K562 (cell line): ENCODE measurements at regions not wholly inside any gene's neighbourhood (a gene's known extent, or its start where the extent isn't known, plus 50 kb on each side); places are given as distances from the start of the nearest gene placed in this dataset.
A peak's percentile ranks its signal among the peaks of the same experiment; 100 is the strongest.

Source experiments
- ATAC-seq: fragments of 200-7000 bp; cut with Tn5 transposase; 3 replicates; pipeline ENCODE4 v1.9.1; 2020; ENCODE audit warnings: moderate library complexity
- BruUV-seq: library from RNA; stranded (reverse); fragments of 400-500 nt; replicated peaks from 2 replicates; lab custom pipeline; 2021; lab: Mats Ljungman, UMichigan
- CTCF ChIA-PET: fragments of 300-600 bp; formaldehyde crosslinking; extraction: SDS; loops from one replicate; lab custom pipeline; 2021; ENCODE audit warnings: low intra/inter-chr PET ratio; lab: Yijun Ruan, JAX
- POLR2A ChIA-PET: fragments of 300-600, 350-650 bp; sonication (Branson Sonifier 250); formaldehyde crosslinking; extraction: SDS; loops from one replicate; lab custom pipeline; 2021; ENCODE audit warnings: antibody characterized with exemption, inconsistent platforms; lab: Yijun Ruan, JAX
- DNase-seq, 4 experiments: peaks; one replicate each; pipeline versions ENCODE4 v3.0.0 to v3.0.0-alpha.2; 2011 to 2018; ENCODE audit warnings: low spot score in 3 of 4, mixed read lengths in 3 of 4; ENCODE audit errors: extremely low read depth in 1 of 4
- FAIRE-seq: peaks from 2 replicates; lab custom pipeline; 2011; peaks lifted over from hg19 to GRCh38; lab: Jason Lieb, UNC
- H2AFZ ChIP-seq: 2 replicates; pipeline ENCODE4 v1.6.0; 2011; ENCODE audit warnings: low read depth, low read length, control low read depth, inconsistent platforms
- H3K27ac ChIP-seq: fragments of 200-600 bp; 3 replicates; pipeline ENCODE4 v1.8.0; 2011; ENCODE audit warnings: low read depth, mild to moderate bottlenecking, control low read depth, inconsistent platforms, low read length, moderate library complexity, mixed read lengths; ENCODE audit errors: extremely low read depth
- H3K27me3 ChIP-seq, 2 experiments: fragments of 300-600 bp in 1 of 2; 2 replicates in 1 of 2; 3 replicates in 1 of 2; pipeline versions ENCODE4 v1.6.0 to v1.8.0; 2011; ENCODE audit warnings: inconsistent platforms in 2 of 2, low read length in 2 of 2, mild to moderate bottlenecking in 1 of 2, mixed read lengths in 1 of 2, moderate library complexity in 1 of 2; ENCODE audit not compliant: control insufficient read depth in 2 of 2, insufficient read depth in 2 of 2
- H3K36me3 ChIP-seq: fragments of 300-600 bp; 3 replicates; pipeline ENCODE4 v1.8.0; 2011; ENCODE audit warnings: mild to moderate bottlenecking, low read length, inconsistent platforms; ENCODE audit not compliant: control insufficient read depth, insufficient read depth
- H3K4me1 ChIP-seq, 2 experiments: fragments of 200-600 bp in 1 of 2; replicated peaks in 1 of 2; 2 replicates in 1 of 2; 3 replicates in 1 of 2; pipeline versions ENCODE4 v1.5.1 to v1.8.0; 2011; ENCODE audit warnings: inconsistent platforms in 2 of 2, low read length in 2 of 2, mild to moderate bottlenecking in 1 of 2, mixed read lengths in 1 of 2, moderate library complexity in 1 of 2; ENCODE audit not compliant: control insufficient read depth in 2 of 2, insufficient read depth in 2 of 2
- H3K4me2 ChIP-seq: 2 replicates; pipeline ENCODE4 v1.6.1; 2011; ENCODE audit warnings: low read length, control low read depth, inconsistent platforms, mixed read lengths; ENCODE audit not compliant: insufficient read depth
- H3K4me3 ChIP-seq: fragments of 200-600 bp; sonication (generic), shearing (Covaris generic); 2 replicates; pipeline ENCODE4 v1.5.1; 2016; ENCODE audit warnings: control low read depth, inconsistent platforms
- H3K79me2 ChIP-seq: fragments of 200-600 bp; 3 replicates; pipeline ENCODE4 v1.8.0; 2011; ENCODE audit warnings: low read length, inconsistent platforms; ENCODE audit not compliant: control insufficient read depth, insufficient read depth
- H3K9ac ChIP-seq, 2 experiments: 2 replicates each; pipeline versions ENCODE4 v1.6.0 to v1.6.1; 2011; ENCODE audit warnings: low read depth in 2 of 2, low read length in 2 of 2, control low read depth in 1 of 2, inconsistent platforms in 1 of 2, mild to moderate bottlenecking in 1 of 2, mixed read lengths in 1 of 2; ENCODE audit not compliant: insufficient read depth in 1 of 2
- H3K9me1 ChIP-seq: one replicate; pipeline ENCODE4 v1.6.0; 2011; ENCODE audit warnings: inconsistent platforms, mild to moderate bottlenecking, low read length, moderate library complexity; ENCODE audit not compliant: control insufficient read depth, insufficient read depth
- H3K9me3 ChIP-seq: replicated peaks from 2 replicates; pipeline ENCODE4 v1.5.1; 2011; ENCODE audit warnings: low read depth, low read length, inconsistent platforms; ENCODE audit not compliant: control insufficient read depth, insufficient read depth
- H4K20me1 ChIP-seq: replicated peaks from 2 replicates; pipeline ENCODE4 v1.6.1; 2011; ENCODE audit warnings: low read length, inconsistent platforms, mixed read lengths; ENCODE audit not compliant: control insufficient read depth, insufficient read depth
- ARNT ChIP-seq, 2 experiments: fragments of 450-650 bp; IDR thresholded peaks; 2 replicates each; pipeline ENCODE4 v1.6.1; 2016; ENCODE audit warnings: mild to moderate bottlenecking in 1 of 2
- CBX3 ChIP-seq, 2 experiments: IDR thresholded peaks; 1 replicate in 1 of 2; 2 replicates in 1 of 2; pipeline ENCODE4 v1.6.1; 2012; ENCODE audit warnings: inconsistent platforms in 2 of 2, low read length in 2 of 2, borderline replicate concordance in 1 of 2, control low read depth in 1 of 2
- ELF2 ChIP-seq: fragments of 250-450 bp; sonication (Bioruptor Pico); IDR thresholded peaks from 2 replicates; pipeline ENCODE4 v1.5.0; 2021; ENCODE audit warnings: mild to moderate bottlenecking
- EP400 ChIP-seq: fragments of 450-650 bp; IDR thresholded peaks from 2 replicates; pipeline ENCODE4 v1.6.1; 2017; ENCODE audit warnings: antibody characterized with exemption, mild to moderate bottlenecking, moderate library complexity
- HNRNPK ChIP-seq: fragments of 200-400 bp; formaldehyde crosslinking; IDR thresholded peaks from one replicate; pipeline ENCODE4 v1.6.1; 2018; ENCODE audit warnings: mild to moderate bottlenecking, low read depth, low read length; ENCODE audit not compliant: poor library complexity, severe bottlenecking
- TAF15 ChIP-seq: fragments of 200-400 bp; formaldehyde crosslinking; IDR thresholded peaks from 2 replicates; pipeline ENCODE4 v1.6.1; 2017; ENCODE audit warnings: mild to moderate bottlenecking, low read depth, low read length, moderate library complexity
- TFAM ChIP-seq: fragments of 250-450 bp; sonication (Bioruptor Pico); conservative IDR thresholded peaks from 2 replicates; pipeline ENCODE4 v1.5.0; 2021; ENCODE audit warnings: mild to moderate bottlenecking, moderate library complexity
- ZFP30 ChIP-seq: fragments of 250-450 bp; sonication (Bioruptor Pico); IDR thresholded peaks from 2 replicates; pipeline ENCODE4 v1.8.0; 2022; ENCODE audit warnings: moderate library complexity, mild to moderate bottlenecking, inconsistent platforms, borderline replicate concordance
- ZNF3 ChIP-seq: fragments of 250-450 bp; sonication (Bioruptor Pico); IDR thresholded peaks from 2 replicates; pipeline ENCODE4 v1.5.0; 2021; ENCODE audit warnings: mild to moderate bottlenecking, moderate library complexity
- ZNF354B ChIP-seq: fragments of 250-450 bp; sonication (Bioruptor Pico); IDR thresholded peaks from 2 replicates; pipeline ENCODE4 v1.4.0; 2020
- WGBS: fragments of 100-300 bp; shearing (Covaris generic); methylation state at CpG from one replicate; pipeline ENCODE4 v1.1.6; 2016; ENCODE audit warnings: low coverage, mixed read lengths; ENCODE audit not compliant: insufficient coverage; ENCODE audit errors: missing lambda C conversion rate; 5-methylcytosine and 5-hydroxymethylcytosine counted together
- in situ Hi-C: fragments of 300-500 bp; cut with MboI; formaldehyde crosslinking; loops from 4 replicates; pipeline ENCODE4 v1.15.0; 2018; ENCODE audit warnings: inconsistent platforms, mixed read lengths
- intact Hi-C: fragments of 100-400 bp; cut with micrococcal nuclease; formaldehyde crosslinking; loops from 2 replicates; pipeline ENCODE4 v1.14.2; 2022
- TF ChIP-seq, protein P1 (sequence below): fragments of 250-450 bp; sonication (Bioruptor Pico); IDR thresholded peaks from 2 replicates; pipeline ENCODE4 v1.4.0; 2020; ENCODE audit warnings: mild to moderate bottlenecking
- TF ChIP-seq, protein P2 (sequence below): sonication (generic); formaldehyde crosslinking; IDR thresholded peaks from 2 replicates; pipeline ENCODE4 v1.9.0; 2022; ENCODE audit warnings: mild to moderate bottlenecking, missing genetic modification reagents
- TF ChIP-seq, protein P3 (sequence below): fragments of 150-350 bp; conservative IDR thresholded peaks from 2 replicates; pipeline ENCODE4 v1.6.1; 2014; ENCODE audit warnings: low read length

DNA sequence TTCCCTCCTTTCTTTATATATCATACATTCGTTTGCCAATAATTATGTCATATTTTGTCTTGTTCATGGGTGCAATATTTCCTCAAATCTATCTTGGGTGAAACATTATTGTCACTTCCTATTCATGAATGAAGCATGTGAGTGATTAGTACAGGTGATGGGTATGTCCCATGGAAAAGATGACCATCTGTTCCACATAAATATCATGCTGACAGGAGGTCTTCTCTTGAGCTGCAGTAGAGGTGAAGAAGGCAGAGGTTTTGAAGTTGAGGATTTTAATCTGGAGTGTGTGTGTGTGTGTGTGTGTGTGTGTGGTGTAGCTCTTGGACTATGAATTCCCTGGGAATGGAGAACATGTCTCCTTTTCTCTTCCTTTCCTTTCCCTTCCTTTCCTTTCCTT lies 350.5 kb upstream of the CHRM2 start:
- Histone ChIP-seq H3K27ac (no peak overlapping the region), H4K20me1 (no peaks in the 10 kb centered on the region), H3K4me1 (no peaks in the 10 kb centered on the region), H2AFZ (no peak overlapping the region), H3K9me1 (no peaks in the 10 kb centered on the region), H3K4me3 (no peak overlapping the region), H3K4me2 (no peak overlapping the region), H3K9me3 (no peaks in the 10 kb centered on the region), H3K36me3 (no peaks in the 10 kb centered on the region), H3K79me2 (no peaks in the 10 kb centered on the region), H3K9ac (no peak overlapping the region), H3K27me3 (no peaks in the 10 kb centered on the region)
- CTCF ChIA-PET = no interaction called here
- WGBS = 0% methylated on average over 1 of the region's 1 CpG
- ATAC-seq (no peak), FAIRE-seq (peak; percentile 23), DNase-seq (no peak)
- in situ Hi-C loops = no loop called here
- intact Hi-C loops = no loop called here
- no TSS peak for BruUV-seq
- POLR2A ChIA-PET = interaction anchor here (0.6 kb wide), 1 partner anchor 120 kb away, joined by 3 read pairs; no protein-coding TSS in a partner anchor
- TF ChIP-seq HNRNPK (peak; percentile 12), TFAM (CRISPR knock-in tag) (no peak), ARNT (IDR thresholded peaks at IDR 0.05) (no peak), ZFP30 (CRISPR knock-in tag) (no peak)

DNA sequence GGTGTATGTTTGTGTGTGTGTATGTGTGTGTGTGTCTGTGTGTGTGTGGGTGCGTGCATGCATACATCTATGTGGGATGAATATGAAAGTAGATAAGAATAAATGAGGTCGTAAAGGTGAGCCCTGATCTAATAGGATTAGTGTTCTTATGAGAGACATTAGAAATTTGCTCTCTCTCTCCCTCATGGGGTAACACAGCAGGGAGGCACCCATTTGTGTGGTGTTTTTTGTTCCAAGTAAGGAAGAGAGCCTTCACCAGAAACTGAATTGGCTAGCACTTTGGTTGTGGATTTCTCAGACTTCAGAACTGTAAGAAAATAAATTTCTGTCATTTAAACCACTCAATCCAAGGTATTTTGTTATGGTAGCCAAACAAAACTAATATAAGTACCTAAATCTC lies 353.7 kb upstream of the CHRM2 start:
- FAIRE-seq (no peak), ATAC-seq (no peak)
- no peak for TF ChIP-seq ELF2 (CRISPR knock-in tag)
- TF ChIP-seq, protein P1, sequence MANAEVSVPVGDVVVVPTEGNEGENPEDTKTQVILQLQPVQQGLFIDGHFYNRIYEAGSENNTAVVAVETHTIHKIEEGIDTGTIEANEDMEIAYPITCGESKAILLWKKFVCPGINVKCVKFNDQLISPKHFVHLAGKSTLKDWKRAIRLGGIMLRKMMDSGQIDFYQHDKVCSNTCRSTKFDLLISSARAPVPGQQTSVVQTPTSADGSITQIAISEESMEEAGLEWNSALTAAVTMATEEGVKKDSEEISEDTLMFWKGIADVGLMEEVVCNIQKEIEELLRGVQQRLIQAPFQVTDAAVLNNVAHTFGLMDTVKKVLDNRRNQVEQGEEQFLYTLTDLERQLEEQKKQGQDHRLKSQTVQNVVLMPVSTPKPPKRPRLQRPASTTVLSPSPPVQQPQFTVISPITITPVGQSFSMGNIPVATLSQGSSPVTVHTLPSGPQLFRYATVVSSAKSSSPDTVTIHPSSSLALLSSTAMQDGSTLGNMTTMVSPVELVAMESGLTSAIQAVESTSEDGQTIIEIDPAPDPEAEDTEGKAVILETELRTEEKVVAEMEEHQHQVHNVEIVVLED (CRISPR knock-in tag) = no peak
- no peak for TF ChIP-seq TAF15
- TF ChIP-seq, protein P2, sequence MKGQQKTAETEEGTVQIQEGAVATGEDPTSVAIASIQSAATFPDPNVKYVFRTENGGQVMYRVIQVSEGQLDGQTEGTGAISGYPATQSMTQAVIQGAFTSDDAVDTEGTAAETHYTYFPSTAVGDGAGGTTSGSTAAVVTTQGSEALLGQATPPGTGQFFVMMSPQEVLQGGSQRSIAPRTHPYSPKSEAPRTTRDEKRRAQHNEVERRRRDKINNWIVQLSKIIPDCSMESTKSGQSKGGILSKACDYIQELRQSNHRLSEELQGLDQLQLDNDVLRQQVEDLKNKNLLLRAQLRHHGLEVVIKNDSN (CRISPR knock-in tag) = no peak
- TF ChIP-seq, protein P3, sequence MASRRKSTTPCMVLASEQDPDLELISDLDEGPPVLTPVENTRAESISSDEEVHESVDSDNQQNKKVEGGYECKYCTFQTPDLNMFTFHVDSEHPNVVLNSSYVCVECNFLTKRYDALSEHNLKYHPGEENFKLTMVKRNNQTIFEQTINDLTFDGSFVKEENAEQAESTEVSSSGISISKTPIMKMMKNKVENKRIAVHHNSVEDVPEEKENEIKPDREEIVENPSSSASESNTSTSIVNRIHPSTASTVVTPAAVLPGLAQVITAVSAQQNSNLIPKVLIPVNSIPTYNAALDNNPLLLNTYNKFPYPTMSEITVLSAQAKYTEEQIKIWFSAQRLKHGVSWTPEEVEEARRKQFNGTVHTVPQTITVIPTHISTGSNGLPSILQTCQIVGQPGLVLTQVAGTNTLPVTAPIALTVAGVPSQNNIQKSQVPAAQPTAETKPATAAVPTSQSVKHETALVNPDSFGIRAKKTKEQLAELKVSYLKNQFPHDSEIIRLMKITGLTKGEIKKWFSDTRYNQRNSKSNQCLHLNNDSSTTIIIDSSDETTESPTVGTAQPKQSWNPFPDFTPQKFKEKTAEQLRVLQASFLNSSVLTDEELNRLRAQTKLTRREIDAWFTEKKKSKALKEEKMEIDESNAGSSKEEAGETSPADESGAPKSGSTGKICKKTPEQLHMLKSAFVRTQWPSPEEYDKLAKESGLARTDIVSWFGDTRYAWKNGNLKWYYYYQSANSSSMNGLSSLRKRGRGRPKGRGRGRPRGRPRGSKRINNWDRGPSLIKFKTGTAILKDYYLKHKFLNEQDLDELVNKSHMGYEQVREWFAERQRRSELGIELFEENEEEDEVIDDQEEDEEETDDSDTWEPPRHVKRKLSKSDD = no peak
- TF ChIP-seq ZNF354B = no peak
- no peak for TF ChIP-seq CBX3 (IDR thresholded peaks at IDR 0.05; ENCODE audit: borderline replicate concordance in 1 of 2, low read length in 2 of 2)
- TF ChIP-seq ZNF3 = no peak
- no peak for TF ChIP-seq EP400

More for the DNA sequence above, 353.7 kb upstream of the CHRM2 start:
- in situ Hi-C loops = no loop called here
- Histone ChIP-seq H3K79me2 (no peaks in the 10 kb centered on the region), H3K9me3 (no peaks in the 10 kb centered on the region), H2AFZ (no peak overlapping the region), H3K4me3 (no peak overlapping the region), H4K20me1 (no peaks in the 10 kb centered on the region), H3K36me3 (no peaks in the 10 kb centered on the region), H3K9me1 (no peaks in the 10 kb centered on the region), H3K9ac (no peak overlapping the region), H3K4me2 (no peak overlapping the region), H3K4me1 (no peaks in the 10 kb centered on the region), H3K27me3 (no peaks in the 10 kb centered on the region), H3K27ac (no peak overlapping the region)
- WGBS = 7% methylated on average over 2 of the region's 2 CpGs
- intact Hi-C loops = no loop called here
- POLR2A ChIA-PET = no interaction called here
- no TSS peak for BruUV-seq
- CTCF ChIA-PET = no interaction called here
- no peak for DNase-seq
